ENCODE measurements at regions not wholly inside any gene's neighbourhood (a gene's known extent, or its start where the extent isn't known, plus 50 kb on each side); places are given as distances from the start of the nearest gene placed in this dataset.

- Histone ChIP-seq H3K27ac (ENCODE audit: insufficient read depth, low read depth, low read length) (no peak overlapping the region), H3K4me3 (replicated peaks in 1 of 3; ENCODE audit: insufficient read depth in 1 of 3, low read depth in 1 of 3, low read length in 3 of 3) (no peak overlapping the region), H3K9me1 (replicated peaks; ENCODE audit: control insufficient read depth, extremely low read depth, insufficient read depth, low read length) (no peaks in the 10 kb centered on the region), H3K4me1 (ENCODE audit: control insufficient read depth, extremely low read depth, insufficient read depth, low read length) (no peaks in the 10 kb centered on the region), H3K79me2 (ENCODE audit: control insufficient read depth, insufficient read depth, low read length) (no peaks in the 10 kb centered on the region), H3K36me3 (ENCODE audit: control insufficient read depth in 2 of 2, extremely low read depth in 1 of 2, insufficient read depth in 2 of 2, low read length in 2 of 2) (no peaks in the 10 kb centered on the region), H3K4me2 (ENCODE audit: insufficient read depth, low read length) (no peak overlapping the region), H3K9me3 (replicated peaks; ENCODE audit: control insufficient read depth, insufficient read depth, low read length) (no peaks in the 10 kb centered on the region), H3K27me3 (ENCODE audit: control insufficient read depth in 2 of 2, insufficient read depth in 2 of 2, low read length in 2 of 2) (peaks cover 0 to 6% of the 10 kb centered on the region in 2 experiments), H4K20me1 (replicated peaks; ENCODE audit: control insufficient read depth, extremely low read depth, insufficient read depth, low read length) (no peaks in the 10 kb centered on the region), H2AFZ (ENCODE audit: low read depth, low read length) (no peak overlapping the region), H3K9ac (replicated peaks; ENCODE audit: extremely low read depth, insufficient read depth, low read length) (no peak overlapping the region)
- DNase-seq (ENCODE audit: low read depth, low spot score), result no peak
- ChIA-PET POLR2A (no interaction called here), CTCF (no interaction called here)
- TF ChIP-seq POLR2AphosphoS5 (IDR thresholded peaks at IDR 0.05; ENCODE audit: insufficient read depth, low read depth, low read length) (no peak), CTCF (IDR thresholded peaks at IDR 0.05; ENCODE audit: extremely low read depth in 1 of 2, insufficient read depth in 1 of 2, low read depth in 1 of 2, low read length in 2 of 2) (no peak), FOS (IDR thresholded peaks at IDR 0.05; ENCODE audit: borderline replicate concordance, insufficient read depth, low read length) (no peak), MYC (IDR thresholded peaks at IDR 0.05; ENCODE audit: low read depth, low read length) (no peak), POLR2A (IDR thresholded peaks at IDR 0.05; ENCODE audit: low read depth, low read length) (no peak), JUN (IDR thresholded peaks at IDR 0.05; ENCODE audit: borderline replicate concordance, insufficient read depth, insufficient read length, low read depth) (no peak), GATA2 (IDR thresholded peaks at IDR 0.05; ENCODE audit: insufficient read depth, insufficient read length, low read depth, low read length) (no peak), EZH2 (IDR thresholded peaks at IDR 0.05; ENCODE audit: borderline replicate concordance, low read depth, low read length, severe bottlenecking) (no peak)
- TF ChIP-seq, protein P1, sequence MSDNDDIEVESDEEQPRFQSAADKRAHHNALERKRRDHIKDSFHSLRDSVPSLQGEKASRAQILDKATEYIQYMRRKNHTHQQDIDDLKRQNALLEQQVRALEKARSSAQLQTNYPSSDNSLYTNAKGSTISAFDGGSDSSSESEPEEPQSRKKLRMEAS (IDR thresholded peaks at IDR 0.05; ENCODE audit: insufficient read depth, insufficient read length), result no peak
- dilution Hi-C loops (cut with MboI; ENCODE audit: extremely low pct_ligation_motif_present, low sequenced_read_pairs), result no loop called here
- no peak for FAIRE-seq
- intact Hi-C loops (cut with micrococcal nuclease), result no loop called here
- BruUV-seq (replicated peaks), result no TSS peak
These were observed 285.2 kb upstream of the FZD8 start for GRCh38 chr10:35927341-35927740.

Measured in endothelial cell of umbilical vein (primary cell).